ENCODE measurements at regions not wholly inside any gene's neighbourhood (a gene's known extent, or its start where the extent isn't known, plus 50 kb on each side); places are given as distances from the start of the nearest gene placed in this dataset.
"Not testable (repeated sequence)": the region's sequence is repeated elsewhere in the genome, so short reads cannot be mapped to it uniquely, and the experiment has no call there.

DNA sequence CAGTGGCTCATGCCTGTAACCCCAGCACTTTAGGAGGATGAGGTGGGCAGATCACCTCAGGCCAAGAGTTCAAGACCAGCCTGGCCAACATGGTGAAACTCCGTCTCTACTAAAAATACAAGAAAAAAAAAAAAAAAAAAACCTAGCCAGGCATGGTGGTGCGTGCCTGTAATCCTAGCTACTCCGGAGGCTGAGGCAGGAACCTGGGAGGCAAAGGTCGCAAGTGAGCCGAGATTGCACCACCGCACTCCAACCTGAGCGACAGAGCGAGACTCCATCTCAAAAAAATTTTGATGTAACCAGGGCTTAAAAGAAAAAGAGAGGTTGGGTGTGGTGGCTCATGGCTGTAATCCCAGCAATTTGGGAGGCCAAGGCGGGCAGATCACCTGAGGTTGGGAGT, 66.4 kb upstream of the PRR5 start:
- not testable (repeated sequence) for TF ChIP-seq GABPA (IDR thresholded peaks at IDR 0.05; ENCODE audit: low read depth); POLR2AphosphoS5 (IDR thresholded peaks at IDR 0.05; ENCODE audit: low read depth); SPI1 (IDR thresholded peaks at IDR 0.05; ENCODE audit: borderline replicate concordance, low read depth)
- TF ChIP-seq, protein P1, sequence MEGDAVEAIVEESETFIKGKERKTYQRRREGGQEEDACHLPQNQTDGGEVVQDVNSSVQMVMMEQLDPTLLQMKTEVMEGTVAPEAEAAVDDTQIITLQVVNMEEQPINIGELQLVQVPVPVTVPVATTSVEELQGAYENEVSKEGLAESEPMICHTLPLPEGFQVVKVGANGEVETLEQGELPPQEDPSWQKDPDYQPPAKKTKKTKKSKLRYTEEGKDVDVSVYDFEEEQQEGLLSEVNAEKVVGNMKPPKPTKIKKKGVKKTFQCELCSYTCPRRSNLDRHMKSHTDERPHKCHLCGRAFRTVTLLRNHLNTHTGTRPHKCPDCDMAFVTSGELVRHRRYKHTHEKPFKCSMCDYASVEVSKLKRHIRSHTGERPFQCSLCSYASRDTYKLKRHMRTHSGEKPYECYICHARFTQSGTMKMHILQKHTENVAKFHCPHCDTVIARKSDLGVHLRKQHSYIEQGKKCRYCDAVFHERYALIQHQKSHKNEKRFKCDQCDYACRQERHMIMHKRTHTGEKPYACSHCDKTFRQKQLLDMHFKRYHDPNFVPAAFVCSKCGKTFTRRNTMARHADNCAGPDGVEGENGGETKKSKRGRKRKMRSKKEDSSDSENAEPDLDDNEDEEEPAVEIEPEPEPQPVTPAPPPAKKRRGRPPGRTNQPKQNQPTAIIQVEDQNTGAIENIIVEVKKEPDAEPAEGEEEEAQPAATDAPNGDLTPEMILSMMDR (IDR thresholded peaks at IDR 0.05; ENCODE audit: insufficient read depth, low read length) = not testable (repeated sequence)
- TF ChIP-seq, protein P2, sequence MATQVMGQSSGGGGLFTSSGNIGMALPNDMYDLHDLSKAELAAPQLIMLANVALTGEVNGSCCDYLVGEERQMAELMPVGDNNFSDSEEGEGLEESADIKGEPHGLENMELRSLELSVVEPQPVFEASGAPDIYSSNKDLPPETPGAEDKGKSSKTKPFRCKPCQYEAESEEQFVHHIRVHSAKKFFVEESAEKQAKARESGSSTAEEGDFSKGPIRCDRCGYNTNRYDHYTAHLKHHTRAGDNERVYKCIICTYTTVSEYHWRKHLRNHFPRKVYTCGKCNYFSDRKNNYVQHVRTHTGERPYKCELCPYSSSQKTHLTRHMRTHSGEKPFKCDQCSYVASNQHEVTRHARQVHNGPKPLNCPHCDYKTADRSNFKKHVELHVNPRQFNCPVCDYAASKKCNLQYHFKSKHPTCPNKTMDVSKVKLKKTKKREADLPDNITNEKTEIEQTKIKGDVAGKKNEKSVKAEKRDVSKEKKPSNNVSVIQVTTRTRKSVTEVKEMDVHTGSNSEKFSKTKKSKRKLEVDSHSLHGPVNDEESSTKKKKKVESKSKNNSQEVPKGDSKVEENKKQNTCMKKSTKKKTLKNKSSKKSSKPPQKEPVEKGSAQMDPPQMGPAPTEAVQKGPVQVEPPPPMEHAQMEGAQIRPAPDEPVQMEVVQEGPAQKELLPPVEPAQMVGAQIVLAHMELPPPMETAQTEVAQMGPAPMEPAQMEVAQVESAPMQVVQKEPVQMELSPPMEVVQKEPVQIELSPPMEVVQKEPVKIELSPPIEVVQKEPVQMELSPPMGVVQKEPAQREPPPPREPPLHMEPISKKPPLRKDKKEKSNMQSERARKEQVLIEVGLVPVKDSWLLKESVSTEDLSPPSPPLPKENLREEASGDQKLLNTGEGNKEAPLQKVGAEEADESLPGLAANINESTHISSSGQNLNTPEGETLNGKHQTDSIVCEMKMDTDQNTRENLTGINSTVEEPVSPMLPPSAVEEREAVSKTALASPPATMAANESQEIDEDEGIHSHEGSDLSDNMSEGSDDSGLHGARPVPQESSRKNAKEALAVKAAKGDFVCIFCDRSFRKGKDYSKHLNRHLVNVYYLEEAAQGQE (IDR thresholded peaks at IDR 0.05; ENCODE audit: insufficient replicate concordance, low read depth) = not testable (repeated sequence)

Measured in HL-60 (cell line).